Neuronal stem cell (in vitro differentiated cells): ENCODE measurements at regions not wholly inside any gene's neighbourhood (a gene's known extent, or its start where the extent isn't known, plus 50 kb on each side); places are given as distances from the start of the nearest gene placed in this dataset.

Experiments used
- DNase-seq: peaks from one replicate; pipeline ENCODE4 v3.0.0-alpha.2; 2013; ENCODE audit warnings: low spot score
- H2AFZ ChIP-seq: one replicate; pipeline ENCODE4 v1.6.1; 2013; ENCODE audit warnings: mild to moderate bottlenecking, low read length, inconsistent platforms
- H2AK5ac ChIP-seq: 2 replicates; pipeline ENCODE4 v1.6.1; 2013; ENCODE audit warnings: low read depth, mild to moderate bottlenecking, inconsistent platforms, low read length, moderate library complexity, mixed read lengths
- H2BK120ac ChIP-seq: 2 replicates; pipeline ENCODE4 v1.6.1; 2013; ENCODE audit warnings: low read depth, mild to moderate bottlenecking, inconsistent platforms, low read length, moderate library complexity, mixed read lengths
- H2BK12ac ChIP-seq: one replicate; pipeline ENCODE4 v1.6.1; 2013; ENCODE audit warnings: low read length, inconsistent platforms
- H2BK15ac ChIP-seq: 2 replicates; pipeline ENCODE4 v1.6.1; 2013; ENCODE audit warnings: mild to moderate bottlenecking, low read length, inconsistent platforms, mixed read lengths
- H2BK5ac ChIP-seq: one replicate; pipeline ENCODE4 v1.6.1; 2013; ENCODE audit warnings: inconsistent platforms, mild to moderate bottlenecking, low read length, moderate library complexity
- H3K14ac ChIP-seq: one replicate; pipeline ENCODE4 v1.6.1; 2013; ENCODE audit warnings: low read length, inconsistent platforms
- H3K18ac ChIP-seq: 2 replicates; pipeline ENCODE4 v1.6.1; 2013; ENCODE audit warnings: low read length, inconsistent platforms
- H3K23ac ChIP-seq: 2 replicates; pipeline ENCODE4 v1.6.1; 2013; ENCODE audit warnings: low read depth, mild to moderate bottlenecking, mixed read lengths, low read length, inconsistent platforms; ENCODE audit not compliant: poor library complexity
- H3K27ac ChIP-seq: replicated peaks from 3 replicates; pipeline ENCODE4 v1.5.1; 2013; ENCODE audit warnings: low read length, inconsistent platforms
- H3K27me3 ChIP-seq, 3 experiments: 2 replicates each; pipeline ENCODE4 v1.6.1; 2013; ENCODE audit warnings: low read length in 3 of 3, mild to moderate bottlenecking in 2 of 3, inconsistent platforms in 1 of 3, low read depth in 1 of 3, mixed read lengths in 1 of 3, moderate library complexity in 1 of 3; ENCODE audit not compliant: control insufficient read depth in 3 of 3, insufficient read depth in 3 of 3
- H3K36me3 ChIP-seq, 2 donors: replicated peaks in 1 of 2; 2 replicates each; pipeline ENCODE4 v1.6.1; 2013; ENCODE audit warnings: low read length in 2 of 2; ENCODE audit not compliant: control insufficient read depth in 2 of 2, insufficient read depth in 2 of 2
- H3K4ac ChIP-seq: 2 replicates; pipeline ENCODE4 v1.6.1; 2013; ENCODE audit warnings: inconsistent platforms, mild to moderate bottlenecking, low read length, moderate library complexity
- H3K4me1 ChIP-seq, 2 donors: 1 replicate in 1 of 2; 2 replicates in 1 of 2; pipeline ENCODE4 v1.6.1; 2013; ENCODE audit warnings: low read length in 2 of 2, low read depth in 1 of 2; ENCODE audit not compliant: control insufficient read depth in 2 of 2, insufficient read depth in 1 of 2
- H3K4me2 ChIP-seq: one replicate; pipeline ENCODE4 v1.6.1; 2013; ENCODE audit warnings: mild to moderate bottlenecking, low read length, inconsistent platforms; ENCODE audit not compliant: insufficient read depth, poor library complexity, severe bottlenecking
- H3K4me3 ChIP-seq, 2 donors: 2 replicates each; pipeline ENCODE4 v1.5.1; 2013; ENCODE audit warnings: low read length in 2 of 2, mild to moderate bottlenecking in 2 of 2, inconsistent platforms in 1 of 2, moderate library complexity in 1 of 2
- H3K79me1 ChIP-seq: one replicate; pipeline ENCODE4 v1.6.1; 2013; ENCODE audit warnings: low read depth, mild to moderate bottlenecking, inconsistent platforms, low read length, moderate library complexity
- H3K9ac ChIP-seq: one replicate; pipeline ENCODE4 v1.6.1; 2013; ENCODE audit warnings: mild to moderate bottlenecking, low read depth, low read length, inconsistent platforms; ENCODE audit not compliant: poor library complexity
- H3K9me3 ChIP-seq, 2 donors: replicated peaks in 1 of 2; 2 replicates each; pipeline versions ENCODE3 to v1.6.1; 2013; ENCODE audit warnings: low read length in 2 of 2, mild to moderate bottlenecking in 2 of 2, inconsistent platforms in 1 of 2, low read depth in 1 of 2, mixed read lengths in 1 of 2, moderate library complexity in 1 of 2; ENCODE audit not compliant: control insufficient read depth in 2 of 2, insufficient read depth in 1 of 2
- H4K8ac ChIP-seq: one replicate; pipeline ENCODE4 v1.6.1; 2013; ENCODE audit warnings: low read depth, mild to moderate bottlenecking, inconsistent platforms, low read length, moderate library complexity
- H4K91ac ChIP-seq: one replicate; pipeline ENCODE4 v1.6.1; 2013; ENCODE audit warnings: low read length, low read depth, mild to moderate bottlenecking, inconsistent platforms; ENCODE audit not compliant: poor library complexity
- WGBS, 2 donors: extraction: QIAGEN DNeasy Blood & Tissue Kit; methylation state at CpG; one replicate each; pipeline ENCODE4 v1.1.7; 2013; ENCODE audit warnings: missing lambda C conversion rate in 2 of 2, mixed read lengths in 1 of 2; ENCODE audit not compliant: insufficient read length in 2 of 2, insufficient replicate concordance in 1 of 2; ENCODE audit errors: extremely low coverage in 2 of 2; 5-methylcytosine and 5-hydroxymethylcytosine counted together

DNA sequence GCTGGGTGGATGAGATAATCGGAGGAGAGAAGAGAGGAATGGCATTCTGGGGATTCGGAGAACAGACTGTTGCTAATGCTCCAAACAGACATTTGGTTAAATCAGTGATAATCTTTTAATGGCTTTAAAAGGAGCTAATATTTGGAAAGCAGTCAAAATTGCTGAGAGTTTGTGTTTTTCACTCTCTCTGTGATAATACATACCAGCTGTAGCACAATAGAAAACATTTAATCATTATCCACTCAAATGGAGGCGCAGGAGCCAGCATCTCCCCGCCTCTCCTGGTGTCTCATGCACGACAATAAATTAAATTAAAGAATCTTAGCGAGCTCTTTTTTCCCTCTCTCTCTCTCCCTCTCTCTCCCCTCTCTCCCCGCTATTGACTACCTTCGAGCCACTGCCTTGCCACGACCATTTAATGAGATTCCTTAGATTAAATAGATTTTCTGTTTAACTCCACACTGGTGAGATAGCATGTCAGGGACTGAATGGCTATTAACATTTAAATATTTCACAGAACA lies 268.6 kb upstream of the MVB12B start:
- no peak overlapping the region for H3K27ac ChIP-seq
- no peak overlapping the region for H3K9ac ChIP-seq
- no peak overlapping the region for H3K4ac ChIP-seq
- no peak overlapping the region for H2AFZ ChIP-seq
- no peak overlapping the region for H3K23ac ChIP-seq
- no peak overlapping the region for H2AK5ac ChIP-seq
- H3K4me3 ChIP-seq = no peak overlapping the region
- no peak overlapping the region for H3K14ac ChIP-seq
- no peak overlapping the region for H2BK15ac ChIP-seq
- H2BK12ac ChIP-seq = no peak overlapping the region
- H3K18ac ChIP-seq = no peak overlapping the region
- H3K36me3 ChIP-seq = no peaks in the 10 kb centered on the region
- no peak overlapping the region for H4K8ac ChIP-seq
- no peak overlapping the region for H2BK120ac ChIP-seq
- WGBS, 2 donors = 100% methylated on average over 2 of the region's 9 CpGs; no CpG with 5 or more reads in 1 of the 2 donors
- peaks cover 0 to 3% of the 10 kb centered on the region in 2 donors for H3K9me3 ChIP-seq
- H4K91ac ChIP-seq = no peak overlapping the region
- no peak overlapping the region for H2BK5ac ChIP-seq
- peaks cover 0 to 5% of the 10 kb centered on the region in 2 donors for H3K4me1 ChIP-seq
- H3K4me2 ChIP-seq = no peak overlapping the region
- no peaks in the 10 kb centered on the region for H3K79me1 ChIP-seq
- no peak for DNase-seq
- H3K27me3 ChIP-seq = peaks cover 0 to 21% (median 0%) of the 10 kb centered on the region in 3 experiments

DNA sequence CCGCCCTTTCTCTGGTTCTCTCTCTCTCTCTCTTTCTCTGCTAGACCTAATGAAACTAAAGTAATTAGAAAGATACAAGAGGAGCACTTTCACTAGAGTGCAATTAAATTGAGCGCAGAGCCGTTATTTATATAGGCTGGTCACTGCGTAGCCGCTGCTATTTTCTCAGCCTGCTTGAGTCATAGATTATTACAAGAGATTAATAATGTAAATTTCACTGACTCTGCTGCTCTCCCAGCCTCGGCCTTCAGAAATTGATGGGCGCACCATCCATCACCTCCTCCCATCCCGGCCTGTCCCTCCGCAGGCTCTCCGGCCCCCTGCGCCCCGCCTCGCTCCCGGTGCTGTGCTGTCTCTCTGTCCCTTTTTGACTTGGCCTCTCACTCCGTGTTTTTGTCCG lies 268.0 kb upstream of the MVB12B start:
- Histone ChIP-seq H3K27ac (no peak overlapping the region), H3K4me3 (no peak overlapping the region), H3K18ac (no peak overlapping the region), H3K9ac (no peak overlapping the region), H3K23ac (no peak overlapping the region), H3K4me2 (no peak overlapping the region), H2BK5ac (no peak overlapping the region), H2BK12ac (no peak overlapping the region), H3K9me3 (peaks cover 0 to 3% of the 10 kb centered on the region in 2 donors), H2BK120ac (no peak overlapping the region), H3K14ac (no peak overlapping the region), H2BK15ac (no peak overlapping the region), H2AFZ (no peak overlapping the region), H3K4me1 (peaks cover 0 to 5% of the 10 kb centered on the region in 2 donors), H4K8ac (no peak overlapping the region), H3K36me3 (no peaks in the 10 kb centered on the region), H3K4ac (no peak overlapping the region), H3K79me1 (no peaks in the 10 kb centered on the region), H2AK5ac (no peak overlapping the region), H3K27me3 (peaks cover 0 to 16% (median 0%) of the 10 kb centered on the region in 3 experiments), H4K91ac (no peak overlapping the region)
- DNase-seq = no peak
- WGBS, 2 donors = no CpG with 5 or more reads among the region's 16 CpGs

DNA sequence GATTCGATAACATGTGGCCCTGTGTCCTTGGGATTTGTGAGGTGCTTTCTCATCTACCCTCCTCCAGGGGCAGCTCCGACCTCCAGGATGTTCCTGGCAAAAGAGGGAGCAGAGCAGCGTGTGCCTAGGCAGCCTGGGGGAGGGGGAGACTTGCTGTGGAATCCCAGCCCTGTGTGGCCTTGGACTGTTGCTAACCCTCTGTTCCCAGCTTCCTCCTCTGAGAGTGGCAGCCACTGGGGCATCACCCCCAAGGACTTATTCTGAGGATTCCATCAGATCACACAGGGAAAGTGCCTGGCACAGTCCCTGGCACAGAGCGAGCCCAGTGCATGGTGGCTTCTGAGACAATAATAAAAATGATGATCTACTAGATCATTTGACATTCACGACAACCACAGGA lies 265.1 kb upstream of the MVB12B start:
- H3K4me2 ChIP-seq = no peak overlapping the region
- H4K91ac ChIP-seq = no peak overlapping the region
- H3K14ac ChIP-seq = no peak overlapping the region
- peaks cover 0 to 7% (median 0%) of the 10 kb centered on the region in 3 experiments for H3K27me3 ChIP-seq
- no peak overlapping the region for H2BK120ac ChIP-seq
- no peak overlapping the region for H4K8ac ChIP-seq
- no peak overlapping the region for H3K9ac ChIP-seq
- no peaks in the 10 kb centered on the region for H3K79me1 ChIP-seq
- no peak overlapping the region for H2BK15ac ChIP-seq
- H3K4me3 ChIP-seq = no peak overlapping the region
- peaks cover 0 to 3% of the 10 kb centered on the region in 2 donors for H3K9me3 ChIP-seq
- no peak overlapping the region for H2BK5ac ChIP-seq
- H2AFZ ChIP-seq = no peak overlapping the region
- no peak overlapping the region for H3K27ac ChIP-seq
- no peak overlapping the region for H2BK12ac ChIP-seq
- H3K4ac ChIP-seq = no peak overlapping the region
- H3K18ac ChIP-seq = no peak overlapping the region
- no peak for DNase-seq
- no peak overlapping the region for H3K23ac ChIP-seq
- H2AK5ac ChIP-seq = no peak overlapping the region
- peaks cover 0 to 4% of the 10 kb centered on the region in 2 donors for H3K4me1 ChIP-seq
- no CpG with 5 or more reads among the region's 5 CpGs for WGBS, 2 donors
- no peaks in the 10 kb centered on the region for H3K36me3 ChIP-seq

DNA sequence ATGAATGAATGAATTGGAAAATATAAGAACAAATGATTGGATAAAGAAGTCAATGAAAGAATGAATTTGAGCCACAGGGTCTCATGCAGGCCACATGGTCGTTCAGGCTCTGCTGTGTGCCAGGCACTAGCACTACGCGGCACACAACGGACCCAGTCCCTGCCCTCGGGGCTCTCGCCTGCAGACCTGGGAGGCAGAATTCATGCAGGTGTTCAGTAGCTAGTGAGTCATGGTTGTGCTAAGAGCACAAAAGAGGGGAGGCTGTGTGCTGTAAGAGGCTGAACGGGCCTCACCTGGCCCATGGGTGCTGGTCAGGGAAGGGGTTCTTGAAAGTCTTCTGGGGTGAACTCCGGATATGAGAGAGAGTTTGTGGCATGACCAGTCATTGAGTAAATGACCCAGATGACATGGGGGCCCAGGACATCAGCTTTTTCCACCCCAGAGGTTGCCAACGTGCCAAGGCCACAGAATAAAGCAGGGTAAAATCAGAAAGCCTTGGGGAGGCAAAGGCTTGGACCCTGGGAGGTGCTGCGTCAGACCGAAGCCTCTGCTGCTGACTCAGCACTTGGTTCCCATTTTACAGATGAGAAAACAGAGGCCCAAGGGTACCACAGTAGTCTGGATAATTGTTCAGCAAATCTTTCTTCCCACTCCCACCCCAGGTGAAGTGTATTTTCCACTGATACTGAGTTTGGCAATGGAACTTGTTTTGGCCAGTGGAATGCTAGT lies 264.3 kb upstream of the MVB12B start:
- no peak overlapping the region for H4K8ac ChIP-seq
- peak overlapping the region; percentile 29 for H3K18ac ChIP-seq
- H2AFZ ChIP-seq = no peak overlapping the region
- no peak overlapping the region for H3K14ac ChIP-seq
- H3K79me1 ChIP-seq = no peaks in the 10 kb centered on the region
- no peak overlapping the region for H2BK12ac ChIP-seq
- H2BK120ac ChIP-seq = no peak overlapping the region
- H3K27ac ChIP-seq = no peak overlapping the region
- H2BK15ac ChIP-seq = no peak overlapping the region
- WGBS, 2 donors = no CpG with 5 or more reads among the region's 11 CpGs
- H3K4me3 ChIP-seq = no peak overlapping the region
- peaks cover 0 to 10% (median 0%) of the 10 kb centered on the region in 3 experiments for H3K27me3 ChIP-seq
- H3K4ac ChIP-seq = no peak overlapping the region
- no peak overlapping the region for H3K9ac ChIP-seq
- no peak overlapping the region for H3K23ac ChIP-seq
- no peak for DNase-seq
- H2AK5ac ChIP-seq = no peak overlapping the region
- H3K9me3 ChIP-seq = peaks cover 0 to 3% of the 10 kb centered on the region in 2 donors
- no peak overlapping the region for H4K91ac ChIP-seq
- H3K4me1 ChIP-seq = peaks cover 0 to 4% of the 10 kb centered on the region in 2 donors
- H2BK5ac ChIP-seq = no peak overlapping the region
- H3K4me2 ChIP-seq = no peak overlapping the region
- H3K36me3 ChIP-seq = no peaks in the 10 kb centered on the region
